ENCODE measurements at regions not wholly inside any gene's neighbourhood (a gene's known extent, or its start where the extent isn't known, plus 50 kb on each side); places are given as distances from the start of the nearest gene placed in this dataset.

GRCh38 chr2:59896499-59897245 is 656.8 kb downstream of the BCL11A start:
- no peaks in the 10 kb centered on the region for H3K9me3 Mint-ChIP-seq
- peaks cover 6% of the 10 kb centered on the region for H3K27me3 Mint-ChIP-seq (ENCODE audit: low read depth)
- DNase-seq (ENCODE audit: low spot score): no peak
- intact Hi-C loops (cut with micrococcal nuclease): no loop called here
- H3K36me3 Mint-ChIP-seq (ENCODE audit: low read depth): no peaks in the 10 kb centered on the region
- no peaks in the 10 kb centered on the region for H3K4me1 Mint-ChIP-seq (ENCODE audit: low read depth)
- H3K27ac Mint-ChIP-seq: no peak overlapping the region
- H3K4me3 Mint-ChIP-seq (ENCODE audit: low read depth): no peak overlapping the region

- no peaks in the 10 kb centered on the region for H3K36me3 Mint-ChIP-seq (ENCODE audit: low read depth)
- no peak overlapping the region for H3K27ac Mint-ChIP-seq
- DNase-seq (ENCODE audit: low spot score): no peak
- no peaks in the 10 kb centered on the region for H3K9me3 Mint-ChIP-seq
- no peak overlapping the region for H3K4me3 Mint-ChIP-seq (ENCODE audit: low read depth)
- intact Hi-C loops (cut with micrococcal nuclease): no loop called here
- peaks cover 5% of the 10 kb centered on the region for H3K27me3 Mint-ChIP-seq (ENCODE audit: low read depth)
- peaks cover 2% of the 10 kb centered on the region for H3K4me1 Mint-ChIP-seq (ENCODE audit: low read depth)
Observed at GRCh38 chr2:59893612-59894011, 659.8 kb downstream of the BCL11A start.

- no peak for DNase-seq (ENCODE audit: low spot score)
- intact Hi-C loops (cut with micrococcal nuclease): no loop called here
- Mint-ChIP-seq H3K36me3 (ENCODE audit: low read depth) (no peaks in the 10 kb centered on the region), H3K4me3 (ENCODE audit: low read depth) (no peak overlapping the region), H3K27me3 (ENCODE audit: low read depth) (peaks cover 10% of the 10 kb centered on the region), H3K27ac (no peak overlapping the region), H3K9me3 (no peaks in the 10 kb centered on the region), H3K4me1 (ENCODE audit: low read depth) (peaks cover 14% of the 10 kb centered on the region)
Observed at GRCh38 chr2:59892398-59892797, 661.1 kb downstream of the BCL11A start.

GRCh38 chr2:59889305-59889704 is 664.1 kb downstream of the BCL11A start:
- Mint-ChIP-seq H3K9me3 (no peaks in the 10 kb centered on the region), H3K36me3 (ENCODE audit: low read depth) (no peaks in the 10 kb centered on the region), H3K27me3 (ENCODE audit: low read depth) (peaks cover 12% of the 10 kb centered on the region), H3K4me1 (ENCODE audit: low read depth) (peaks cover 27% of the 10 kb centered on the region), H3K27ac (no peak overlapping the region), H3K4me3 (ENCODE audit: low read depth) (no peak overlapping the region)
- intact Hi-C loops (cut with micrococcal nuclease): no loop called here
- no peak for DNase-seq (ENCODE audit: low spot score)

- Mint-ChIP-seq H3K4me3 (ENCODE audit: low read depth) (no peak overlapping the region), H3K27ac (no peak overlapping the region), H3K9me3 (no peaks in the 10 kb centered on the region), H3K36me3 (ENCODE audit: low read depth) (no peaks in the 10 kb centered on the region), H3K27me3 (ENCODE audit: low read depth) (peaks cover 12% of the 10 kb centered on the region), H3K4me1 (ENCODE audit: low read depth) (peaks cover 27% of the 10 kb centered on the region)
- intact Hi-C loops (cut with micrococcal nuclease): no loop called here
- no peak for DNase-seq (ENCODE audit: low spot score)
Observed at GRCh38 chr2:59888706-59889105, 664.7 kb downstream of the BCL11A start.

GRCh38 chr2:59888015-59888414 is 665.4 kb downstream of the BCL11A start:
- peaks cover 9% of the 10 kb centered on the region for H3K27me3 Mint-ChIP-seq (ENCODE audit: low read depth)
- peak; percentile 37 for DNase-seq (ENCODE audit: low spot score)

GRCh38 chr2:59887366-59887765 is 666.1 kb downstream of the BCL11A start:
- no peaks in the 10 kb centered on the region for H3K9me3 Mint-ChIP-seq
- peaks cover 9% of the 10 kb centered on the region for H3K27me3 Mint-ChIP-seq (ENCODE audit: low read depth)
- H3K27ac Mint-ChIP-seq: no peak overlapping the region
- H3K4me3 Mint-ChIP-seq (ENCODE audit: low read depth): no peak overlapping the region
- peaks cover 27% of the 10 kb centered on the region for H3K4me1 Mint-ChIP-seq (ENCODE audit: low read depth)
- DNase-seq (ENCODE audit: low spot score): no peak
- no peaks in the 10 kb centered on the region for H3K36me3 Mint-ChIP-seq (ENCODE audit: low read depth)
- intact Hi-C loops (cut with micrococcal nuclease): no loop called here

More at GRCh38 chr2:59888015-59888414, 665.4 kb downstream of the BCL11A start:
- H3K27ac Mint-ChIP-seq: no peak overlapping the region
- H3K4me1 Mint-ChIP-seq (ENCODE audit: low read depth): peaks cover 27% of the 10 kb centered on the region
- intact Hi-C loops (cut with micrococcal nuclease): no loop called here
- peak overlapping the region; percentile 9 for H3K4me3 Mint-ChIP-seq (ENCODE audit: low read depth)
- no peaks in the 10 kb centered on the region for H3K9me3 Mint-ChIP-seq
- H3K36me3 Mint-ChIP-seq (ENCODE audit: low read depth): no peaks in the 10 kb centered on the region

- DNase-seq (ENCODE audit: low spot score): no peak
Observed at GRCh38 chr2:59886759-59887158, 666.7 kb downstream of the BCL11A start.

GRCh38 chr2:59885541-59885940 is 667.9 kb downstream of the BCL11A start:
- intact Hi-C loops (cut with micrococcal nuclease): no loop called here
- Mint-ChIP-seq H3K4me1 (ENCODE audit: low read depth) (peaks cover 26% of the 10 kb centered on the region), H3K4me3 (ENCODE audit: low read depth) (no peak overlapping the region), H3K36me3 (ENCODE audit: low read depth) (no peaks in the 10 kb centered on the region), H3K27ac (no peak overlapping the region), H3K27me3 (ENCODE audit: low read depth) (peaks cover 7% of the 10 kb centered on the region), H3K9me3 (no peaks in the 10 kb centered on the region)
- DNase-seq (ENCODE audit: low spot score): no peak

More at GRCh38 chr2:59886759-59887158, 666.7 kb downstream of the BCL11A start:
- intact Hi-C loops (cut with micrococcal nuclease): no loop called here
- Mint-ChIP-seq H3K27ac (no peak overlapping the region), H3K9me3 (no peaks in the 10 kb centered on the region), H3K36me3 (ENCODE audit: low read depth) (no peaks in the 10 kb centered on the region), H3K4me1 (ENCODE audit: low read depth) (peaks cover 27% of the 10 kb centered on the region), H3K27me3 (ENCODE audit: low read depth) (peaks cover 9% of the 10 kb centered on the region), H3K4me3 (ENCODE audit: low read depth) (no peak overlapping the region)

- no peaks in the 10 kb centered on the region for H3K9me3 Mint-ChIP-seq
- no peak overlapping the region for H3K27ac Mint-ChIP-seq
- no peaks in the 10 kb centered on the region for H3K36me3 Mint-ChIP-seq (ENCODE audit: low read depth)
- peaks cover 26% of the 10 kb centered on the region for H3K4me1 Mint-ChIP-seq (ENCODE audit: low read depth)
- no peak for DNase-seq (ENCODE audit: low spot score)
- intact Hi-C loops (cut with micrococcal nuclease): no loop called here
- peaks cover 7% of the 10 kb centered on the region for H3K27me3 Mint-ChIP-seq (ENCODE audit: low read depth)
- H3K4me3 Mint-ChIP-seq (ENCODE audit: low read depth): no peak overlapping the region
Observed at GRCh38 chr2:59884166-59884565, 669.3 kb downstream of the BCL11A start.

GRCh38 chr2:59882822-59883221 is 670.6 kb downstream of the BCL11A start:
- Mint-ChIP-seq H3K36me3 (ENCODE audit: low read depth) (no peaks in the 10 kb centered on the region), H3K27me3 (ENCODE audit: low read depth) (peaks cover 5% of the 10 kb centered on the region), H3K4me3 (ENCODE audit: low read depth) (no peak overlapping the region), H3K27ac (no peak overlapping the region), H3K4me1 (ENCODE audit: low read depth) (peaks cover 18% of the 10 kb centered on the region), H3K9me3 (no peaks in the 10 kb centered on the region)
- intact Hi-C loops (cut with micrococcal nuclease): no loop called here
- no peak for DNase-seq (ENCODE audit: low spot score)

GRCh38 chr2:59882279-59882678 is 671.2 kb downstream of the BCL11A start:
- H3K27me3 Mint-ChIP-seq (ENCODE audit: low read depth): peaks cover under 1% of the 10 kb centered on the region
- intact Hi-C loops (cut with micrococcal nuclease): no loop called here

GRCh38 chr2:59881218-59881617 is 672.2 kb downstream of the BCL11A start:
- no peak overlapping the region for H3K4me3 Mint-ChIP-seq (ENCODE audit: low read depth)
- H3K27me3 Mint-ChIP-seq (ENCODE audit: low read depth): no peaks in the 10 kb centered on the region
- H3K9me3 Mint-ChIP-seq: no peaks in the 10 kb centered on the region
- intact Hi-C loops (cut with micrococcal nuclease): no loop called here
- no peak overlapping the region for H3K27ac Mint-ChIP-seq
- DNase-seq (ENCODE audit: low spot score): no peak
- no peaks in the 10 kb centered on the region for H3K36me3 Mint-ChIP-seq (ENCODE audit: low read depth)
- peaks cover 7% of the 10 kb centered on the region for H3K4me1 Mint-ChIP-seq (ENCODE audit: low read depth)

More at GRCh38 chr2:59882279-59882678, 671.2 kb downstream of the BCL11A start:
- Mint-ChIP-seq H3K9me3 (no peaks in the 10 kb centered on the region), H3K36me3 (ENCODE audit: low read depth) (no peaks in the 10 kb centered on the region), H3K4me1 (ENCODE audit: low read depth) (peaks cover 13% of the 10 kb centered on the region), H3K27ac (no peak overlapping the region), H3K4me3 (ENCODE audit: low read depth) (no peak overlapping the region)
- DNase-seq (ENCODE audit: low spot score): no peak
